IMR-90 (cell line): ENCODE measurements at regions not wholly inside any gene's neighbourhood (a gene's known extent, or its start where the extent isn't known, plus 50 kb on each side); places are given as distances from the start of the nearest gene placed in this dataset.

ENCODE experiments used
- ATAC-seq: fragments of 200-7000 bp; cut with Tn5 transposase; 2 replicates; pipeline ENCODE4 v1.9.1; 2020; ENCODE audit warnings: low read depth, mild to moderate bottlenecking, moderate library complexity
- BruUV-seq: library from RNA; stranded (reverse); fragments of 400-500 nt; replicated peaks from 2 replicates; lab custom pipeline; 2021; lab: Mats Ljungman, UMichigan
- CTCF ChIA-PET: fragments of 300-600 bp; formaldehyde crosslinking; extraction: SDS; loops from one replicate; lab custom pipeline; 2021; ENCODE audit warnings: antibody characterized with exemption; lab: Yijun Ruan, JAX
- POLR2A ChIA-PET: fragments of 300-600 bp; sonication (Branson Sonifier 250); formaldehyde crosslinking; loops from one replicate; lab custom pipeline; 2022; ENCODE audit warnings: antibody characterized with exemption; ENCODE audit not compliant: unreplicated experiment; lab: Charles Lee
- DNase-seq: peaks from one replicate; pipeline ENCODE4 v3.0.0; 2013
- H2AFZ ChIP-seq: replicated peaks from 2 replicates; pipeline ENCODE3; 2013; ENCODE audit warnings: low read length, mild to moderate bottlenecking; ENCODE audit not compliant: poor library complexity
- H2AK5ac ChIP-seq: 2 replicates; pipeline ENCODE4 v1.6.1; 2013; ENCODE audit warnings: low read depth, low read length, inconsistent platforms
- H2AK9ac ChIP-seq: replicated peaks from 2 replicates; pipeline ENCODE3; 2013; ENCODE audit warnings: mild to moderate bottlenecking, low read depth, low read length, moderate library complexity; ENCODE audit not compliant: poor library complexity
- H2BK120ac ChIP-seq: 2 replicates; pipeline ENCODE4 v1.6.1; 2013; ENCODE audit warnings: low read depth, low read length, inconsistent platforms
- H2BK15ac ChIP-seq: 3 replicates; pipeline ENCODE4 v1.6.1; 2013; ENCODE audit warnings: low read depth, low read length, inconsistent platforms
- H2BK20ac ChIP-seq: 2 replicates; pipeline ENCODE4 v1.6.1; 2013; ENCODE audit warnings: low read depth, mild to moderate bottlenecking, inconsistent platforms, low read length, moderate library complexity
- H2BK5ac ChIP-seq: 2 replicates; pipeline ENCODE4 v1.6.1; 2013; ENCODE audit warnings: mild to moderate bottlenecking, low read depth, low read length, inconsistent platforms; ENCODE audit not compliant: poor library complexity, severe bottlenecking
- H3K14ac ChIP-seq: replicated peaks from 2 replicates; pipeline ENCODE4 v1.6.1; 2013; ENCODE audit warnings: low read depth, low read length, inconsistent platforms
- H3K18ac ChIP-seq: 2 replicates; pipeline ENCODE4 v1.6.1; 2013; ENCODE audit warnings: low read depth, low read length, control low read depth
- H3K23ac ChIP-seq: 2 replicates; pipeline ENCODE4 v1.6.1; 2013; ENCODE audit warnings: low read depth, low read length, inconsistent platforms
- H3K27ac ChIP-seq: 2 replicates; pipeline ENCODE4 v1.5.1; 2013; ENCODE audit warnings: mild to moderate bottlenecking, control low read depth, low read length; ENCODE audit not compliant: insufficient read depth
- H3K27me3 ChIP-seq: 2 replicates; pipeline ENCODE4 v1.6.1; 2013; ENCODE audit warnings: low read length; ENCODE audit not compliant: control insufficient read depth, insufficient read depth
- H3K36me3 ChIP-seq: 2 replicates; pipeline ENCODE4 v1.6.1; 2013; ENCODE audit warnings: low read length, mixed read lengths; ENCODE audit not compliant: control insufficient read depth, insufficient read depth
- H3K4ac ChIP-seq: 2 replicates; pipeline ENCODE4 v1.6.1; 2013; ENCODE audit warnings: low read depth, low read length, inconsistent platforms
- H3K4me1 ChIP-seq: 2 replicates; pipeline ENCODE4 v1.6.1; 2013; ENCODE audit warnings: low read length, mixed read lengths; ENCODE audit not compliant: control insufficient read depth, insufficient read depth
- H3K4me2 ChIP-seq: 2 replicates; pipeline ENCODE4 v1.6.1; 2013; ENCODE audit warnings: low read depth, mild to moderate bottlenecking, control low read depth, low read length, moderate library complexity
- H3K4me3 ChIP-seq: 2 replicates; pipeline ENCODE4 v1.5.1; 2013; ENCODE audit warnings: low read depth, mild to moderate bottlenecking, control low read depth, low read length, moderate library complexity; ENCODE audit not compliant: insufficient read depth
- H3K56ac ChIP-seq: 2 replicates; pipeline ENCODE4 v1.6.1; 2013; ENCODE audit warnings: low read length, inconsistent platforms; ENCODE audit not compliant: insufficient read depth; ENCODE audit errors: extremely low read depth
- H3K79me1 ChIP-seq, 2 experiments: 2 replicates each; pipeline ENCODE4 v1.6.1; 2013; ENCODE audit warnings: low read length in 2 of 2, inconsistent platforms in 1 of 2, low read depth in 1 of 2
- H3K9ac ChIP-seq: 2 replicates; pipeline ENCODE4 v1.6.1; 2013; ENCODE audit warnings: low read depth, low read length, control low read depth
- H3K9me1 ChIP-seq: 2 replicates; pipeline ENCODE4 v1.6.1; 2013; ENCODE audit warnings: low read length, inconsistent platforms; ENCODE audit not compliant: insufficient read depth
- H3K9me3 ChIP-seq: 2 replicates; pipeline ENCODE4 v1.6.1; 2013; ENCODE audit warnings: low read length; ENCODE audit not compliant: control insufficient read depth, insufficient read depth
- H4K20me1 ChIP-seq: 2 replicates; pipeline ENCODE4 v1.6.1; 2013; ENCODE audit warnings: low read length, inconsistent platforms; ENCODE audit not compliant: insufficient read depth
- H4K5ac ChIP-seq: 2 replicates; pipeline ENCODE4 v1.6.1; 2013; ENCODE audit warnings: mild to moderate bottlenecking, low read depth, low read length, control low read depth
- H4K8ac ChIP-seq, 2 experiments: 2 replicates each; pipeline ENCODE4 v1.6.1; 2013; ENCODE audit warnings: low read depth in 2 of 2, low read length in 2 of 2, control low read depth in 1 of 2, inconsistent platforms in 1 of 2
- H4K91ac ChIP-seq: 2 replicates; pipeline ENCODE4 v1.6.1; 2013; ENCODE audit warnings: low read depth, low read length, inconsistent platforms; ENCODE audit not compliant: insufficient read depth
- CEBPB ChIP-seq: IDR thresholded peaks from 2 replicates; pipeline ENCODE4 v1.6.1; 2012; ENCODE audit warnings: low read depth, low read length, improper control_type of control experiment
- CHD1 ChIP-seq: IDR thresholded peaks from 2 replicates; pipeline ENCODE4 v1.6.1; 2012; ENCODE audit warnings: low read depth, low read length, improper control_type of control experiment
- CTCF ChIP-seq: conservative IDR thresholded peaks from 2 replicates; pipeline ENCODE4 v1.5.1; 2012; ENCODE audit warnings: mild to moderate bottlenecking, low read depth, low read length, improper control_type of control experiment
- MAFK ChIP-seq: IDR thresholded peaks from 2 replicates; pipeline ENCODE4 v1.6.1; 2012; ENCODE audit warnings: low read depth, low read length, improper control_type of control experiment
- MAZ ChIP-seq: IDR thresholded peaks from 2 replicates; pipeline ENCODE4 v1.6.1; 2012; ENCODE audit warnings: low read depth, mild to moderate bottlenecking, low read length, improper control_type of control experiment, moderate library complexity, borderline replicate concordance
- NFE2L2 ChIP-seq: fragments of 150-350 bp; IDR thresholded peaks from 2 replicates; pipeline ENCODE4 v1.6.1; 2016; ENCODE audit warnings: low read depth, mild to moderate bottlenecking, low read length
- RAD21 ChIP-seq: IDR thresholded peaks from 2 replicates; pipeline ENCODE4 v1.6.1; 2012; ENCODE audit warnings: low read length, improper control_type of control experiment
- RFX5 ChIP-seq: IDR thresholded peaks from 2 replicates; pipeline ENCODE4 v1.8.0; 2012; ENCODE audit warnings: low read depth, mild to moderate bottlenecking, low read length, moderate library complexity
- SMC3 ChIP-seq: fragments of 150-350 bp; IDR thresholded peaks from 2 replicates; pipeline ENCODE4 v1.6.1; 2016; ENCODE audit warnings: low read depth, mild to moderate bottlenecking, antibody characterized with exemption, low read length, moderate library complexity
- USF2 ChIP-seq: fragments of 150-350 bp; IDR thresholded peaks from 2 replicates; pipeline ENCODE4 v1.6.1; 2017; ENCODE audit warnings: mild to moderate bottlenecking, antibody characterized with exemption, low read length, low read depth
- WGBS, 2 experiments: methylation state at CpG; one replicate each; pipeline versions ENCODE4 v1.1.5 to v1.1.7; 2013; ENCODE audit warnings: missing lambda C conversion rate in 2 of 2; ENCODE audit not compliant: insufficient read length in 1 of 2; ENCODE audit errors: extremely low coverage in 2 of 2; 5-methylcytosine and 5-hydroxymethylcytosine counted together
- dilution Hi-C: fragments of 300-500 bp; cut with HindIII; formaldehyde crosslinking; loops from one replicate; pipeline ENCODE4 v1.14.3; 2018; ENCODE audit warnings: low sequenced_read_pairs; ENCODE audit not compliant: unreplicated experiment
- in situ Hi-C: fragments of 300-500 bp; cut with MboI; formaldehyde crosslinking; loops from 3 replicates; pipeline ENCODE4 v1.14.3; 2019; ENCODE audit warnings: low sequenced_read_pairs, inconsistent platforms, mixed read lengths
- intact Hi-C: fragments of 100-400 bp; cut with micrococcal nuclease; formaldehyde crosslinking; loops from 2 replicates; pipeline ENCODE4 v1.10.0; 2022

DNA sequence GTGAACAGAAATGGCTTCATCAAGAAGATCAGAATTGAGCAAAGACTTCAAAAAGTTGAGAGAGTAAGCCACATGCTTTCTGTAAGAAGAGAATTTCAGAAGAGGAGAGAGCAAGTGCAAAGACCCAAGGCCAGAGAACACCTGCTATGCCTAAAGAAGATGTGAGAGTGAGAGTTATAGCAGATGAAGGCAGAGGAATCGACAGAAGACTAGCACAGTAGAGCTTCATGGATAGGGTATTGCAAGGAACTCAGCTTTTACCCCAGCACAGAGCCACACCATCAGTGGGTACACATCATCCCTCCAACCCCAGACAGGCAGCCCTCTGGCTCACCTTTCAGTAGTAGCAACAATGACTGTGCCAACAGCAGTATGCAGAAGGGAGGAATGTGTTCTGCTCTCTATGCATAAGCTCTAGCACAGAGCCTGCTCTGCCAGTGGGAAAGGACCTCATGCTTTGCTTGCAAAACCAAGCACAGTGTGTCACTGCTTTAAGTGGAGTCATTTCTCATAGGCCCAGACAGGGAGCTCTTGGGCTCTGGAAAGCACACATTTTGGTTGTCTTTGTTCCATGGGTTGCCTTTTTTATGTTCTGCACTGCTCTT is 318.6 kb downstream of the NAF1 start:
- H3K4ac ChIP-seq: no peak overlapping the region
- ATAC-seq: no peak
- no peak overlapping the region for H3K14ac ChIP-seq
- no peak overlapping the region for H2AFZ ChIP-seq
- no peaks in the 10 kb centered on the region for H3K4me1 ChIP-seq
- no peaks in the 10 kb centered on the region for H3K79me1 ChIP-seq
- POLR2A ChIA-PET: no interaction called here
- no peak overlapping the region for H4K5ac ChIP-seq
- no peak overlapping the region for H3K27ac ChIP-seq
- H3K4me3 ChIP-seq: no peak overlapping the region
- BruUV-seq: no TSS peak
- intact Hi-C loops: no loop called here
- no peak overlapping the region for H2BK5ac ChIP-seq
- peaks cover 8% of the 10 kb centered on the region for H3K9me3 ChIP-seq
- H3K9ac ChIP-seq: no peak overlapping the region
- no peak overlapping the region for H2BK20ac ChIP-seq
- DNase-seq: no peak
- no peak overlapping the region for H2BK120ac ChIP-seq
- no peaks in the 10 kb centered on the region for H3K36me3 ChIP-seq
- in situ Hi-C loops: no loop called here
- H2BK15ac ChIP-seq: no peak overlapping the region
- H3K23ac ChIP-seq: no peak overlapping the region
- no peak overlapping the region for H3K56ac ChIP-seq
- H3K27me3 ChIP-seq: no peaks in the 10 kb centered on the region
- H2AK9ac ChIP-seq: no peak overlapping the region
- H3K4me2 ChIP-seq: no peak overlapping the region
- no peaks in the 10 kb centered on the region for H4K20me1 ChIP-seq
- H4K8ac ChIP-seq: no peak overlapping the region
- no peak overlapping the region for H3K18ac ChIP-seq
- no peaks in the 10 kb centered on the region for H3K9me1 ChIP-seq
- CTCF ChIA-PET: no interaction called here
- no CpG with 5 or more reads among the region's 1 CpG for WGBS, 2 experiments
- TF ChIP-seq CHD1: no peak
- TF ChIP-seq SMC3: no peak
- no peak for TF ChIP-seq NFE2L2
- no peak for TF ChIP-seq RAD21
- no peak for TF ChIP-seq CEBPB
- no peak for TF ChIP-seq MAFK
- no peak for TF ChIP-seq RFX5
- TF ChIP-seq USF2: no peak
- no peak for TF ChIP-seq CTCF
- TF ChIP-seq MAZ: no peak
- no peak overlapping the region for H4K91ac ChIP-seq
- dilution Hi-C loops: no loop called here
- no peak overlapping the region for H2AK5ac ChIP-seq
